ENCODE measurements at regions not wholly inside any gene's neighbourhood (a gene's known extent, or its start where the extent isn't known, plus 50 kb on each side); places are given as distances from the start of the nearest gene placed in this dataset.

- TF ChIP-seq CTCF (IDR thresholded peaks at IDR 0.05 in 2 of 3, conservative IDR thresholded peaks at IDR 0.05 in 1 of 3; ENCODE audit: borderline replicate concordance in 1 of 3, insufficient read depth in 1 of 3, low read depth in 2 of 3, low read length in 2 of 3), result no peak
- TF ChIP-seq CEBPB (IDR thresholded peaks at IDR 0.05; ENCODE audit: low read depth), result no peak
- TF ChIP-seq, protein P1, sequence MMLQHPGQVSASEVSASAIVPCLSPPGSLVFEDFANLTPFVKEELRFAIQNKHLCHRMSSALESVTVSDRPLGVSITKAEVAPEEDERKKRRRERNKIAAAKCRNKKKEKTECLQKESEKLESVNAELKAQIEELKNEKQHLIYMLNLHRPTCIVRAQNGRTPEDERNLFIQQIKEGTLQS (IDR thresholded peaks at IDR 0.05), result no peak
- no peak for TF ChIP-seq RAD21 (IDR thresholded peaks at IDR 0.05; ENCODE audit: low read depth)
Observed at GRCh38 chr10:128734734-128735133, 608.5 kb upstream of the MKI67 start.
